ENCODE measurements at regions not wholly inside any gene's neighbourhood (a gene's known extent, or its start where the extent isn't known, plus 50 kb on each side); places are given as distances from the start of the nearest gene placed in this dataset.

DNA sequence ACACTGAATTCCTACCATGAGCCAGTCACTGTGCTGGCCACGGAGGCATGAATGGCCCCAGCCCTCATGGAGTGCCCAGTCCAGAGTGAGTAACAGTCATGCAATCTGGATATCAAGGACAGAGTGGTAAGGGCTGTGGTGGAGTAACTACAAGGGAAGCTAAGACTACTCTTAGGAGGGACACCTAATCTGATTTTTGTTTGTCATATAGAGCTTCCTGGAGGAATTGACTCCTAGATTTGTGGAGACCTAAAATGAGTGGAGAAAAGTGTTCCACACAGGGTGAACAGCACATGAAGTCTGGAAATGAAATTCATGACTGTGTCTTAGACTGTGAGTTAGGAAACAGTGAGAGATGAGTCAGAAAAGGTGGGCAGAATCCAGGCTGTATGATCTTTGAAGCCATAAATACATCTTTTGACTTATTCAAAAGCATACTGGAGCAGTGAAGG, 219.9 kb downstream of the NFKBIZ start:
- H3K4me2 ChIP-seq (ENCODE audit: low read length), result no peak overlapping the region
- no peaks in the 10 kb centered on the region for H4K20me1 ChIP-seq (ENCODE audit: insufficient read depth)
- H3K9ac ChIP-seq (ENCODE audit: low read length), result no peak overlapping the region
- H3K9me2 ChIP-seq (ENCODE audit: insufficient read depth, low read length), result no peaks in the 10 kb centered on the region
- H3K27me3 ChIP-seq (ENCODE audit: insufficient read depth, low read depth, low read length), result no peaks in the 10 kb centered on the region
- TF ChIP-seq POLR2AphosphoS5 (IDR thresholded peaks at IDR 0.05) (no peak), SMC3 (conservative IDR thresholded peaks at IDR 0.05; ENCODE audit: poor library complexity) (no peak), TAF1 (IDR thresholded peaks at IDR 0.05; ENCODE audit: low read depth) (no peak), EP300 (conservative IDR thresholded peaks at IDR 0.05; ENCODE audit: poor library complexity, severe bottlenecking) (no peak), CTCF (IDR thresholded peaks at IDR 0.05; ENCODE audit: poor library complexity, severe bottlenecking) (no peak), EZH2 (IDR thresholded peaks at IDR 0.05; ENCODE audit: borderline replicate concordance, insufficient read depth, low read length, poor library complexity, severe bottlenecking) (no peak), MXI1 (conservative IDR thresholded peaks at IDR 0.05; ENCODE audit: poor library complexity, severe bottlenecking) (no peak)
- TF ChIP-seq, protein P1, sequence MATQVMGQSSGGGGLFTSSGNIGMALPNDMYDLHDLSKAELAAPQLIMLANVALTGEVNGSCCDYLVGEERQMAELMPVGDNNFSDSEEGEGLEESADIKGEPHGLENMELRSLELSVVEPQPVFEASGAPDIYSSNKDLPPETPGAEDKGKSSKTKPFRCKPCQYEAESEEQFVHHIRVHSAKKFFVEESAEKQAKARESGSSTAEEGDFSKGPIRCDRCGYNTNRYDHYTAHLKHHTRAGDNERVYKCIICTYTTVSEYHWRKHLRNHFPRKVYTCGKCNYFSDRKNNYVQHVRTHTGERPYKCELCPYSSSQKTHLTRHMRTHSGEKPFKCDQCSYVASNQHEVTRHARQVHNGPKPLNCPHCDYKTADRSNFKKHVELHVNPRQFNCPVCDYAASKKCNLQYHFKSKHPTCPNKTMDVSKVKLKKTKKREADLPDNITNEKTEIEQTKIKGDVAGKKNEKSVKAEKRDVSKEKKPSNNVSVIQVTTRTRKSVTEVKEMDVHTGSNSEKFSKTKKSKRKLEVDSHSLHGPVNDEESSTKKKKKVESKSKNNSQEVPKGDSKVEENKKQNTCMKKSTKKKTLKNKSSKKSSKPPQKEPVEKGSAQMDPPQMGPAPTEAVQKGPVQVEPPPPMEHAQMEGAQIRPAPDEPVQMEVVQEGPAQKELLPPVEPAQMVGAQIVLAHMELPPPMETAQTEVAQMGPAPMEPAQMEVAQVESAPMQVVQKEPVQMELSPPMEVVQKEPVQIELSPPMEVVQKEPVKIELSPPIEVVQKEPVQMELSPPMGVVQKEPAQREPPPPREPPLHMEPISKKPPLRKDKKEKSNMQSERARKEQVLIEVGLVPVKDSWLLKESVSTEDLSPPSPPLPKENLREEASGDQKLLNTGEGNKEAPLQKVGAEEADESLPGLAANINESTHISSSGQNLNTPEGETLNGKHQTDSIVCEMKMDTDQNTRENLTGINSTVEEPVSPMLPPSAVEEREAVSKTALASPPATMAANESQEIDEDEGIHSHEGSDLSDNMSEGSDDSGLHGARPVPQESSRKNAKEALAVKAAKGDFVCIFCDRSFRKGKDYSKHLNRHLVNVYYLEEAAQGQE (IDR thresholded peaks at IDR 0.05; ENCODE audit: borderline replicate concordance), result no peak
- no peaks in the 10 kb centered on the region for H3F3A ChIP-seq (ENCODE audit: insufficient read depth, low read length, poor library complexity, severe bottlenecking)
- H3K4me3 ChIP-seq (ENCODE audit: low read length), result no peak overlapping the region
- H2AFZ ChIP-seq (ENCODE audit: low read depth, low read length), result no peak overlapping the region
- H3K9me3 ChIP-seq (ENCODE audit: low read length), result no peaks in the 10 kb centered on the region
- no peaks in the 10 kb centered on the region for H3K36me3 ChIP-seq (ENCODE audit: insufficient read depth, low read length)
- H3K79me2 ChIP-seq (replicated peaks; ENCODE audit: insufficient read depth, low read length), result no peaks in the 10 kb centered on the region
- H3K27ac ChIP-seq (ENCODE audit: low read length), result no peak overlapping the region

- Histone ChIP-seq H3K27ac (ENCODE audit: low read length) (no peak overlapping the region), H3K27me3 (ENCODE audit: insufficient read depth, low read depth, low read length) (no peaks in the 10 kb centered on the region), H3K4me2 (ENCODE audit: low read length) (no peak overlapping the region), H3F3A (ENCODE audit: insufficient read depth, low read length, poor library complexity, severe bottlenecking) (no peaks in the 10 kb centered on the region), H3K9ac (ENCODE audit: low read length) (no peak overlapping the region), H4K20me1 (ENCODE audit: insufficient read depth) (no peaks in the 10 kb centered on the region), H2AFZ (ENCODE audit: low read depth, low read length) (no peak overlapping the region), H3K4me3 (ENCODE audit: low read length) (no peak overlapping the region), H3K9me2 (ENCODE audit: insufficient read depth, low read length) (no peaks in the 10 kb centered on the region), H3K36me3 (ENCODE audit: insufficient read depth, low read length) (no peaks in the 10 kb centered on the region), H3K79me2 (replicated peaks; ENCODE audit: insufficient read depth, low read length) (no peaks in the 10 kb centered on the region), H3K9me3 (ENCODE audit: low read length) (no peaks in the 10 kb centered on the region)
- TF ChIP-seq POLR2AphosphoS5 (IDR thresholded peaks at IDR 0.05) (no peak), MXI1 (conservative IDR thresholded peaks at IDR 0.05; ENCODE audit: poor library complexity, severe bottlenecking) (no peak), CTCF (IDR thresholded peaks at IDR 0.05; ENCODE audit: poor library complexity, severe bottlenecking) (no peak), EZH2 (IDR thresholded peaks at IDR 0.05; ENCODE audit: borderline replicate concordance, insufficient read depth, low read length, poor library complexity, severe bottlenecking) (no peak), SMC3 (conservative IDR thresholded peaks at IDR 0.05; ENCODE audit: poor library complexity) (no peak), TAF1 (IDR thresholded peaks at IDR 0.05; ENCODE audit: low read depth) (no peak), RAD21 (conservative IDR thresholded peaks at IDR 0.05) (no peak), EP300 (conservative IDR thresholded peaks at IDR 0.05; ENCODE audit: poor library complexity, severe bottlenecking) (no peak)
- TF ChIP-seq, protein P1 (IDR thresholded peaks at IDR 0.05; ENCODE audit: borderline replicate concordance), result no peak
Measured at GRCh38 chr3:102074946-102075345, 225.6 kb downstream of the NFKBIZ start.
